Transverse colon (tissue), 4 donors: ENCODE measurements at regions not wholly inside any gene's neighbourhood (a gene's known extent, or its start where the extent isn't known, plus 50 kb on each side); places are given as distances from the start of the nearest gene placed in this dataset.

Experiments
- DNase-seq: peaks from one replicate; pipeline ENCODE4 v3.0.0-alpha.2; 2019
- H3K27ac ChIP-seq, 4 donors: fragments of 200-600 bp; sonication (generic); 2 replicates each; pipeline ENCODE4 v1.5.1; 2016 to 2018; ENCODE audit warnings: inconsistent platforms in 4 of 4
- H3K27me3 ChIP-seq: fragments of 200-600 bp; sonication (generic); 2 replicates; pipeline ENCODE4 v1.5.1; 2017; ENCODE audit warnings: inconsistent platforms
- H3K36me3 ChIP-seq, 4 donors: fragments of 200-600 bp; sonication (generic); 2 replicates each; pipeline ENCODE4 v1.5.1; 2017 to 2019; ENCODE audit warnings: inconsistent platforms in 4 of 4
- H3K4me1 ChIP-seq, 4 donors: fragments of 200-600 bp; sonication (generic); 2 replicates each; pipeline ENCODE4 v1.5.1; 2017 to 2020; ENCODE audit warnings: inconsistent platforms in 4 of 4
- H3K4me3 ChIP-seq, 4 donors: fragments of 200-600 bp; sonication (generic); 1 replicate in 1 of 4; 2 replicates in 3 of 4; pipeline versions ENCODE4 v1.5.1 to v1.6.1; 2017 to 2019; ENCODE audit warnings: inconsistent platforms in 4 of 4
- H3K9me3 ChIP-seq, 2 donors: fragments of 200-600 bp; sonication (generic); 2 replicates each; pipeline ENCODE4 v1.5.1; 2017 to 2019; ENCODE audit warnings: inconsistent platforms in 2 of 2
- EP300 ChIP-seq: sonication (generic); formaldehyde crosslinking; IDR thresholded peaks from one replicate; pipeline ENCODE4 v1.6.1; 2017; ENCODE audit warnings: antibody characterized with exemption, low read depth
- POLR2A ChIP-seq: fragments of 450-650 bp; IDR thresholded peaks from one replicate; pipeline ENCODE4 v1.6.1; 2016; ENCODE audit warnings: antibody characterized with exemption, mild to moderate bottlenecking, moderate library complexity
- POLR2AphosphoS5 ChIP-seq, 3 donors: sonication (generic); formaldehyde crosslinking; IDR thresholded peaks; one replicate each; pipeline ENCODE4 v1.6.1; 2016; ENCODE audit warnings: antibody characterized with exemption in 3 of 3
- WGBS, 2 donors: methylation state at CpG; one replicate each; pipeline ENCODE4 v1.1.5; 2018; ENCODE audit warnings: low coverage in 1 of 2; 5-methylcytosine and 5-hydroxymethylcytosine counted together
- in situ Hi-C, 4 donors: fragments of 200-750 bp; cut with MboI; loops; one replicate each; pipeline versions ENCODE4 v1.15.0 to v1.15.1; 2017; ENCODE audit warnings: low sequenced_read_pairs in 3 of 4, low pct_ligation_motif_present in 1 of 4, low pct_unique_long_range_greater_than_20kb in 1 of 4
- intact Hi-C: fragments of 100-400 bp; cut with DNase I; formaldehyde crosslinking; loops from one replicate; pipeline ENCODE4 v1.15.1; 2023; ENCODE audit warnings: low total_unique reads
- TF ChIP-seq, protein P1 (sequence below), 5 experiments: fragments of 200-600 bp in 3 of 5; fragments of 450-650 bp in 2 of 5; sonication (generic) in 3 of 5; IDR thresholded peaks; 1 replicate in 2 of 5; 2 replicates in 3 of 5; pipeline ENCODE4 v1.5.1; 2016 to 2017; ENCODE audit warnings: antibody characterized with exemption in 5 of 5, inconsistent platforms in 3 of 5, mild to moderate bottlenecking in 2 of 5, moderate library complexity in 1 of 5

DNA sequence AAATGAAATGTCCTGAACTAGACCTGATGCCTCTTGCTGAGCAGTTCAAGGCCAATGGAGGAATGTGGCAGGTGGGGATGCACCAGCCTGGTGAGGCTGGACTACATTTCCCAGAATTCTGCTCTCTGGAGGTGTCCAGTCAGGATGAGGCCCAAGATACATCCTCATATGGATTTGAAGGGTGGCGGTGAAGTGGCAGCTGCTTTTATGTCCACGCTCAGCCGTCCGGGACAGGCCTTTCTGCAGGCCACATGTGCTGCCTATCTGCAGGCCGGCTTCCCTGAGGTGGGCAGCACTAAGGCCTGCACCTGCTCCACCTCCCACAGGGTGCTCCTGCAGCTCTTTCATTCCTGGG is 230.2 kb downstream of the BCL11B start:
- Histone ChIP-seq H3K9me3 (no peaks in the 10 kb centered on the region), H3K27me3 (no peaks in the 10 kb centered on the region), H3K36me3 (no peaks in the 10 kb centered on the region), H3K27ac (no peak overlapping the region), H3K4me1 (no peaks in the 10 kb centered on the region), H3K4me3 (no peak overlapping the region)
- in situ Hi-C loops (no loop called here), intact Hi-C loops (no loop called here)
- DNase-seq: no peak
- no peak for TF ChIP-seq EP300
- no peak for TF ChIP-seq POLR2AphosphoS5 (IDR thresholded peaks at IDR 0.05)
- no peak for TF ChIP-seq POLR2A
- TF ChIP-seq, protein P1, sequence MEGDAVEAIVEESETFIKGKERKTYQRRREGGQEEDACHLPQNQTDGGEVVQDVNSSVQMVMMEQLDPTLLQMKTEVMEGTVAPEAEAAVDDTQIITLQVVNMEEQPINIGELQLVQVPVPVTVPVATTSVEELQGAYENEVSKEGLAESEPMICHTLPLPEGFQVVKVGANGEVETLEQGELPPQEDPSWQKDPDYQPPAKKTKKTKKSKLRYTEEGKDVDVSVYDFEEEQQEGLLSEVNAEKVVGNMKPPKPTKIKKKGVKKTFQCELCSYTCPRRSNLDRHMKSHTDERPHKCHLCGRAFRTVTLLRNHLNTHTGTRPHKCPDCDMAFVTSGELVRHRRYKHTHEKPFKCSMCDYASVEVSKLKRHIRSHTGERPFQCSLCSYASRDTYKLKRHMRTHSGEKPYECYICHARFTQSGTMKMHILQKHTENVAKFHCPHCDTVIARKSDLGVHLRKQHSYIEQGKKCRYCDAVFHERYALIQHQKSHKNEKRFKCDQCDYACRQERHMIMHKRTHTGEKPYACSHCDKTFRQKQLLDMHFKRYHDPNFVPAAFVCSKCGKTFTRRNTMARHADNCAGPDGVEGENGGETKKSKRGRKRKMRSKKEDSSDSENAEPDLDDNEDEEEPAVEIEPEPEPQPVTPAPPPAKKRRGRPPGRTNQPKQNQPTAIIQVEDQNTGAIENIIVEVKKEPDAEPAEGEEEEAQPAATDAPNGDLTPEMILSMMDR (IDR thresholded peaks at IDR 0.05): no peak
- WGBS, 2 donors: 91% methylated on average over 5 of the region's 5 CpGs; no CpG with 5 or more reads in 1 of the 2 donors

GRCh38 chr14:99042381-99043266 is 229.4 kb downstream of the BCL11B start:
- Histone ChIP-seq H3K27ac (no peak overlapping the region), H3K4me1 (no peaks in the 10 kb centered on the region), H3K27me3 (no peaks in the 10 kb centered on the region), H3K4me3 (no peak overlapping the region), H3K9me3 (no peaks in the 10 kb centered on the region), H3K36me3 (no peaks in the 10 kb centered on the region)
- 84 to 100% methylated on average over 1 to 19 of the region's 19 CpGs for WGBS, 2 donors
- TF ChIP-seq POLR2AphosphoS5 (IDR thresholded peaks at IDR 0.05): no peak
- TF ChIP-seq POLR2A: no peak
- TF ChIP-seq, protein P1 (IDR thresholded peaks at IDR 0.05): no peak
- TF ChIP-seq EP300: no peak
- no peak for DNase-seq
- intact Hi-C loops: no loop called here
- in situ Hi-C loops: no loop called here

GRCh38 chr14:99043267-99043615 is 228.8 kb downstream of the BCL11B start:
- Histone ChIP-seq H3K27me3 (no peaks in the 10 kb centered on the region), H3K27ac (no peak overlapping the region), H3K4me3 (no peak overlapping the region), H3K36me3 (no peaks in the 10 kb centered on the region), H3K9me3 (no peaks in the 10 kb centered on the region), H3K4me1 (no peaks in the 10 kb centered on the region)
- intact Hi-C loops: no loop called here
- WGBS, 2 donors: 69% methylated on average over 5 of the region's 5 CpGs; no CpG with 5 or more reads in 1 of the 2 donors
- DNase-seq: no peak
- TF ChIP-seq, protein P1 (IDR thresholded peaks at IDR 0.05): no peak
- TF ChIP-seq POLR2A: no peak
- TF ChIP-seq EP300: no peak
- TF ChIP-seq POLR2AphosphoS5 (IDR thresholded peaks at IDR 0.05): no peak
- in situ Hi-C loops: no loop called here

DNA sequence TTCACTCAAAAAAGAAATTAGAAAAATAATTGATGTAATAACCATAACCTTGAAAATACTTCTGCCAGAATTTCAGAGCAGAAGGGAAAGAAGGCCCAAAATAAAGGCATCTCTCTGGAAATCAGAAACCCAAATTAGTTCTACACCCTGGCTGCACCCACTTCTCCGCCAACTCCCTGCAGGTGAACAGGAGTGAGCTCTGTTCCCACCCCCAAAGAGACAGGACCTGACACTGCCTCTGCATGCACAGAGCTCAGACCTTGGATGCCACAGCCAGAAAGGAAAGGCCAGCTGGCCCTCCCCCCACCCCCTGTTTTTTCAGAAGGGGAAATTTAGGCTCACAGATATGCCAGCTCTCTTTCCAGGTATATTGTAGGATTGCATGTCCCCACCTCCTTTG is 228.2 kb downstream of the BCL11B start:
- intact Hi-C loops: no loop called here
- Histone ChIP-seq H3K4me1 (no peaks in the 10 kb centered on the region), H3K27ac (no peak overlapping the region), H3K36me3 (no peaks in the 10 kb centered on the region), H3K9me3 (no peaks in the 10 kb centered on the region), H3K4me3 (no peak overlapping the region), H3K27me3 (no peaks in the 10 kb centered on the region)
- no peak for DNase-seq
- no peak for TF ChIP-seq EP300
- no peak for TF ChIP-seq POLR2AphosphoS5 (IDR thresholded peaks at IDR 0.05)
- TF ChIP-seq, protein P1 (IDR thresholded peaks at IDR 0.05): no peak
- no peak for TF ChIP-seq POLR2A
- in situ Hi-C loops: no loop called here
- WGBS, 2 donors: 100% methylated on average over 1 of the region's 1 CpG; no CpG with 5 or more reads in 1 of the 2 donors
